Epithelial cell of esophagus (primary cell): ENCODE measurements at regions not wholly inside any gene's neighbourhood (a gene's known extent, or its start where the extent isn't known, plus 50 kb on each side); places are given as distances from the start of the nearest gene placed in this dataset.

ENCODE experiments used
- DNase-seq: peaks from one replicate; pipeline ENCODE4 v3.0.0; 2010; ENCODE audit warnings: low read depth
- H3K4me3 ChIP-seq: 2 replicates; pipeline ENCODE4 v1.5.1; 2011; ENCODE audit warnings: mild to moderate bottlenecking, low read length, control low read depth
- TF ChIP-seq, protein P1 (sequence below): IDR thresholded peaks from 2 replicates; pipeline ENCODE4 v1.5.1; 2011; ENCODE audit warnings: low read depth, mild to moderate bottlenecking, low read length, control low read depth, inconsistent platforms; ENCODE audit not compliant: insufficient read depth; ENCODE audit errors: missing control alignments

DNA sequence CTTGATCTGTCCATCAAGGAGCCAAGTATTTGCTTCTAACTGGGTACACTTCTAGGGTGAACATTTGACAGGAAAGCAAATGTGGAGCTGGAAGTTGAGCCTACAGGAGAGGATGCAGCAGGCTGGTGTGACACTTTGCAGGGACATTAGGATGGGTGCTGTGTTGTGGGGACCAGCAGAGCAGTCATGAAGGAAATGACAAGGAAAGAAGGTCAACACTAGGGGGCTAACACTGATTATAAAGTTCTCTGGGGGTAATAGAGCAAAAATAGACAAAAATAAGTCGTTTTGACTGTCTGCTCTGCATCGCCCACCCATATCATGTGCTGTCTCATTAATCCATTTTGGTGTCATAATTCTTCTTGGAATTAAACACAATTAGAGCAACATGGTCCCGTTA is 652.4 kb downstream of the STK39 start:
- H3K4me3 ChIP-seq: no peak overlapping the region
- no peak for DNase-seq
- TF ChIP-seq, protein P1, sequence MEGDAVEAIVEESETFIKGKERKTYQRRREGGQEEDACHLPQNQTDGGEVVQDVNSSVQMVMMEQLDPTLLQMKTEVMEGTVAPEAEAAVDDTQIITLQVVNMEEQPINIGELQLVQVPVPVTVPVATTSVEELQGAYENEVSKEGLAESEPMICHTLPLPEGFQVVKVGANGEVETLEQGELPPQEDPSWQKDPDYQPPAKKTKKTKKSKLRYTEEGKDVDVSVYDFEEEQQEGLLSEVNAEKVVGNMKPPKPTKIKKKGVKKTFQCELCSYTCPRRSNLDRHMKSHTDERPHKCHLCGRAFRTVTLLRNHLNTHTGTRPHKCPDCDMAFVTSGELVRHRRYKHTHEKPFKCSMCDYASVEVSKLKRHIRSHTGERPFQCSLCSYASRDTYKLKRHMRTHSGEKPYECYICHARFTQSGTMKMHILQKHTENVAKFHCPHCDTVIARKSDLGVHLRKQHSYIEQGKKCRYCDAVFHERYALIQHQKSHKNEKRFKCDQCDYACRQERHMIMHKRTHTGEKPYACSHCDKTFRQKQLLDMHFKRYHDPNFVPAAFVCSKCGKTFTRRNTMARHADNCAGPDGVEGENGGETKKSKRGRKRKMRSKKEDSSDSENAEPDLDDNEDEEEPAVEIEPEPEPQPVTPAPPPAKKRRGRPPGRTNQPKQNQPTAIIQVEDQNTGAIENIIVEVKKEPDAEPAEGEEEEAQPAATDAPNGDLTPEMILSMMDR: no peak

DNA sequence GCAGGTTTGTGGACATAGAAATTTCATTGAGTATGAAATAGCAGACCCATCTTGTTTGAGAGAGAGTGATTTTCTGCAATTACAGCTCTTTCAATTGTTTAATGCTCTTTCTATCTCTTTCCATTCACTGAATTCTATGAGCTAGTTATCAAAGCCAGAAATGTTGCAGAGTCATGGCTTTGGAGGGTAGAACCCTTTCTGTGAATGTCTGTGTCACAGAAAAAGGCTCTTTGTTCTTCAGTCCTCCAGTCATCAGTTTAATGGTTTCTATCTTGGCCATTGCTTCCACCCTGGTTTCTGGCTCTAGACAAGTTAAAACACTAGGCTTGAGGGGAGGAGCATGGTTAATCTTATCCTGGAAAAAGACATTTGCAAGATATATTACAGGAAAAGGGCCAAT is 655.0 kb downstream of the STK39 start:
- H3K4me3 ChIP-seq: no peak overlapping the region
- TF ChIP-seq, protein P1: no peak
- no peak for DNase-seq

- TF ChIP-seq, protein P1: no peak
- H3K4me3 ChIP-seq: no peak overlapping the region
- DNase-seq: no peak
Measured at GRCh38 chr2:167582619-167583018, 664.8 kb downstream of the STK39 start.

GRCh38 chr2:167581961-167582574 is 665.3 kb downstream of the STK39 start:
- TF ChIP-seq, protein P1: no peak
- no peak overlapping the region for H3K4me3 ChIP-seq
- peak; percentile 4 for DNase-seq

DNA sequence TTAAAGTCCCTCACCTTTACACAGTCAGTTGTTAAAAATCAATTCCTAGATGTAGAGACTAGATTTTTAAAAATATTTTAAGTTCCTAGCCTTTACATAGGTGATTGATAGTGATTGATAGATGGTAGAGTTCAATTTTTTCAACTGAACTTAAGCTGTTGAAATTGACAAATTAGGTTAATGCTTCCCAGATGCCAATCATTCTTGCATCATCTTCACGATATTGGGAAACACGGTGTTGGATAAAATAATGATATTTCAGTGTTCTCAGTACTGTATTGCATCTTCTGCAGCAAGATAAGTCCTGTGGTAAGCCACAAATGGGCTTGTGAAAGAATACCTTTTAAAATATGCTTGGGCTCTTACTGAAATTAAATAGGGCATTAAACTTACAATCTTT is 667.6 kb downstream of the STK39 start:
- no peak overlapping the region for H3K4me3 ChIP-seq
- TF ChIP-seq, protein P1: no peak
- DNase-seq: no peak

DNA sequence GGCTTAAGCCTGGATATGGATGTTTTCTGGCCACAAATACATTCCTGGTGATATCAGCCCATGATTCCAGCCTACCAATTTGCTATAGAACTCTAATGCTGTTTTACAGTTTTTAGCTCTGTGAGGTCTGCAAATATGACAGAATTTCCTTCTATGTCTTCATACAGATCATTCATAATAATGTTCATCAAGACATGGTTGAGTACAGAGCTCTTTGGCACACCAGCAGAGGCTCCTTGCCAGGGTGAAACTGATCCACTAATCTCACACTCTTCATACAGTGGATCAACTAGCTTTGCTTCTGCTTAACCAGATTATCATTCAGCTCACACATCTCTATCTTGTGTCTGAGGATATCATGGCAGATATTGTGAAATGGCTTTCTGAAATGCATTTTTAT is 672.1 kb downstream of the STK39 start:
- TF ChIP-seq, protein P1: no peak
- no peak overlapping the region for H3K4me3 ChIP-seq
- DNase-seq: no peak
